Stimulated activated CD4-positive, alpha-beta T cell treated with anti-CD3 and anti-CD28 coated beads, Interleukin-1b, Interleukin-23, amount 100 ng/mL, for 1 hour (primary cell): ENCODE measurements at regions not wholly inside any gene's neighbourhood (a gene's known extent, or its start where the extent isn't known, plus 50 kb on each side); places are given as distances from the start of the nearest gene placed in this dataset.

Experiments
- DNase-seq, 2 donors: peaks; one replicate each; pipeline ENCODE4 v3.0.0-alpha.2; 2020; ENCODE audit warnings: low read depth in 2 of 2

DNA sequence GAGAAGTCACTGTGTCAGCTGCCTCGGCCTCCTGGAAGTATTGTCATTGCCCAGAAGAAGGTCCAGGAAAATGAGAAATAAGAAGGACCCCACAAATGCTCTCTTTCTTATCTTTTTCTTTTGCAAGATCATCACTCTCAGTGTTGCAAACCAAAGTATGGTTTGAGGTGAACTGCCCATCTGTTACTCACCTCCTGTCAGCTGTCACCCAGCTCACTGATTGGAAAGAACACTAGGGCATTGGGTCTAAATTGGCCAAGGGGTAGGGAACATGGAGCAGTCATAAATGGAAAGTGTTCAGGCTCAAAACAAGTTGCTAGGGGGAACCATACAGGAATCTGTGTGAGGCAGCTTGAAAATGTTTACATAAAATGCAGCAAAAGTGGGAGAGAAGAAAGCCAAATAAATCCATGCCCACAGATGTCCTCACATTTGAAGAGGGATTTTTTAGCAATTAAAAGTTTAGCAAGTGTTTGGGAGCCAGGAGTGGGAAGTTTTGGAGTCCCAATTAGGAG is 431.2 kb upstream of the THBS1 start:
- no peak for DNase-seq

DNA sequence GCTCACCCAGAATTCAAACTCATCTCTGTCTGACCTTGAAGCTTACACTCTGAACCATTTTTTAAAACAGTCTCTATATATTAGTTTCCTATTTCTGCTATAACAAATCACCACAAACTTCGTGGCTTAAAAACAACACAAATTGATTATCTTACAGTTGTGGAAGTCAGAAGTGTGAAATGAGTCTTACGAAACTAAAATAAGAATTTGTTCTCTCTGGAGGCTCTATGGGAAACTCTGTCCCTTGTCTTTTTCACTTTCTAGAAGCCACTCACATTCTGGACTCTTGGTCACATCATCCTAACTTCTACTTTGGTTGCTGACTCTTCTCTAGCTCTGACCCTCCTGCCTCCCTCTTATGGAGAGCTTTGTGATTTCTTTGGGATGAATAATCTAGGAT is 429.3 kb upstream of the THBS1 start:
- DNase-seq: no peak

DNA sequence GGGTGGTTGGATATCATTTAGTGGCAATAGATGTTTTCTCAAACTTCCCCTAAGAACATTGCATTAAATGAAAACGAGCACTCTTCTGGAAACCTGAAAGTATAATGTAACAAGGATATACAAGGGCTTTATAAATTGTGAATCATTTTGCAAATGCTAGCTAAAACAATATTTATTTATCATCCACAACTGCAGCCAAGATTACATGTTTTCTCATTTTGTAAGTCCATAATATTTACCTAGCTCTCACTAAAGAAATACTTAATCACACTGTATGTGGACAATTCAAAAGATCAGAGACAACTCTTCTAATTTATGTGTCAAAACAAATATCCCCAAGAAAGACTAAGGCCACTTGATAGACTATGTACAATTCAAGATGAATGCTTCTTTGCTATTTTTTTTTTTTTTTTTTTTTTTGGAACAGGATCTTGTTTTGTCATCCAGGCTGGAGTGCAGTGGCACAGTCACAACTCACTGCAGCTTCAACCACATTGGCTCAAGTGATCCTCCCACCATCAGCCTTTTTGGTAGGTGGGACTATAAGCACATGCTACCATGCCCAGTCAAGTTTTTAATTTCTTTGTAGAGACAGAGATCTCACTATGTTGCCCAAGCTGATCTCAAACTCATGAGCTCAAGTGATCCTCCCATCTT is 427.7 kb upstream of the THBS1 start:
- DNase-seq: no peak

DNA sequence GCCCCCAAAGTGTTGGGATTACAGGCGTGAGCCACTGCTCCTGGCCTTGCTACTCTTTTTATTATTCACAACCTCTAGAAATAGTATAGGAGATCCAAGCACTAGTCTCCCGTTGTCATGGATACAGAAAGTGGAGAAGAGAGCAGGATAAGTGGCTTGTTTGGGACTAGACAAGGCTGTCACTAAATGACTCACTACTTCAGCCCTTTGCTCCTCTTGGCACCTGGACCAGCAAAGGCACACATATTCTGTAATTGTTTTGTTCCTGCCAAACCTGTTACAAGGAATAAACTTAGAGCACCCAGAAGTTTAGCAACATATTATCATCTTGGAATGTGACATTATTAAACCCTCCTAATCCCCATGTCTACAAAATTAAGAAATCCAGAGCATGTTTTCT is 427.2 kb upstream of the THBS1 start:
- no peak for DNase-seq

DNA sequence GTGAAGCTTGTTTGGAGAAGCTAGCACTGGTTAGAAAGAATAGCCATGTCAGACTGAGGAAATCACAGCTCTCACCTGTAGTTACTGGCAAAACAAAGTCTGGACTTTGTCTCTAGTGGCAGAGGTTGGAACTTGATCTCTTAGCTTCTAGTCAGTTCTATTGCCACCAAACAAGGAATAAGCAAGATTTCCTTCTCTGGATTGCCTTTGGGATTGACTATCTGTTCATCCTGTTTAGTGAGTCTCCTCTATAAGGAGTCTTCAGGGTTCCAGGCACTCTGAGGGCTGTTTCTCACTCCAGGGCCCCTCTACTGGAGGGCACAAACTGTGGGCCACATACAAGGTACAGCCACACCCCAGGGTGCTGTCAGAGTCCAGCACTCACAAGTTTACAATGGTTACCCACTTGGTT is 426.6 kb upstream of the THBS1 start:
- DNase-seq: no peak

DNA sequence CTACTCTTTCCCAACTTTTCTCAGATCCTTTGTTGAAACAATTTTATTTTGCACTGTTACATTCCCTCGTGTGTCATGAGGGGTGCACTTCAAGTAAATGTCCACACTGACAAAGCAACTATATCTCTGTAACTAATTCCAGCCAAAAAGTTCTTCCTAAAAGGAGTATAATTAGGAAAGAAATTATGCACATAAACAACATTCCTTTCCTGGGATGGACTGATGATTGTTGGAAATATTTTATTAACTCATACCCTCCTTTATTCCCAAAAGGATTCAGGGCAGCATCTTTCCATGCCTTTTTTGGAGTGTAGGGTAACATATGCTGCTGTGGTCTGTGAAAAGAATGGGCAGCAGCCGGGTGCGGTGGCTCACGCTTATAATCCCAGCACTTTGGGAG is 426.1 kb upstream of the THBS1 start:
- no peak for DNase-seq

DNA sequence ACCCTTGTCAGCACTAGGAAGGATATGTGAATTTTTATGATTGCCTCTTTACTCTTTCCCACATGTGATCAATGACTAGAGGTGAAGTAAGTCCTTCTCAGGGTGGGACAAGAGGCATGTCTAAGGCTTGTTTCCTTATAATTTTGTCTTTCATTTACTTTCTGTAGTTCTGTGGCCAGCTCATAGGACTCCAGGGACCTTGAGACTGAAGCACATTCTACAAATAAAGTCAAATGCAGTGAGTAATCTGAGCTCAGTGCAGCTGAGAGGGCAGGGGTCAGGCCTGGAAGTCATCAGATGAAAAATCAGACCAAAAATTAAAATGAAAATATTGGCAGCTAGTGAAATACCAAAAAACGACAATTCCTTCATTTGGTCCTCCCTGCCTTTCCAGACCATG is 424.7 kb upstream of the THBS1 start:
- no peak for DNase-seq

DNA sequence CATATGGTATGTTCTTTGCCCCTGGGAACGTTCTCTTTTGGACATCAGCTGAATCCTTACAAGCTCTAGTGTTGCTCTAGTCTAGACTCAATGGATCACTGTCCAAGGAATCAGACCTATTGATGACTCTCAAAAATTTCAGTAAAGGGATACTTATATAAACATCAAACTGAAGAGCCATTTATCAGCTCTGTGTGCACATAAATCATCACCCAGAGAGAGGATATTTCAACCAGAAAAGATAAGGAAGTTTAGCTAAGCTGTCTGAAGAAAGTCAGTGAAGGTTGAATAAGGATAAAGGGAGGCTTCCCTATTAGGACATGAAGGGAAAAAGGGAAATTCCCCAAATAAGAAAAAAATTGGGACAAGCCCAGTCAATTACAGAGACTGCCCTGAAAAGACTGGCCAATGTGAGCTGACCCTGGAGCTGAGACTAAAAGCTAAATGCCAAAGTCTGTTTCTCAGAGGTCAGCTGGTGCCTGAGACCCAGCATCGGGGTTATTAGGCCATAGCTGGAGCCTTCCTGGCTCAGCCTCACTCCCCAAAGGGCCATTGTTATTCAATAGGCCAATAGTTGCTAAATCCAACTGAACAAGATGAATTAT is 424.1 kb upstream of the THBS1 start:
- no peak for DNase-seq

DNA sequence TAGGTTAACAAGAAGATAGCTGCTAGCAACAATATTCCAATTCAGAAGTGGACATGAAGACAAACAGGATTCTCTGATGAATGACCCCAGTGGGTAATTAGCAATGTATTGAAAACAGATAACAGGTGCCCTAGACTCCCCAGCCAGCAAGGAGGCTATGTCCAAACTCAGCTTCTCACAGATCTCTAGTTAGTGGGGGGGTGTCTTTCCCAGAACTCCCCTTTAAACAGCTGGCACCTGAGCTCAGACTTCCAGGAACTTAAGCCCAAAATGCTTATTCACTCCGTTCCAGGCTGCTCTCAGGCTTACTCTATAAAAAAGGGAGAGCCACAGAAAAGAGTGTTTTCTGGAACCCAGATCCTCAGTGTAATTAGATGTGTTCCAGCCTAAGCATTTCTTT is 423.0 kb upstream of the THBS1 start:
- no peak for DNase-seq

DNA sequence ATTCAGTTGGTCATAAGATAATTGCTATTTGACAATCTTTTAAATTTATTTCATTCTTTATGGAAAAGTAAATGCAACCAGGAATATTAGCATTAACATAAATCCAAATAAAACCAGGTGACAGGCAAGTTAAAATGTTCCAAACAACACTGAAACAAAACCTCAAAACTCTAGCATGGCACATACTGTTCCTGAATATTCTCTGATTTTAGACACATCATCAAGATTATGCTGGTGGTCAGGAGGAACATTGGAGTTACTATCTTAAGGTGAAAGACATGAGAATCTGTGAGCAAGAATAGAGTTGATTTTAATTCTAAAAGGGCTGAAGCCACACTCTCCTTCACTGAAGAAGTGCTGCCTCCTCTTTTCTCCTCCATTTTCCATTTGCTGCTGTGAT is 421.0 kb upstream of the THBS1 start:
- no peak for DNase-seq

DNA sequence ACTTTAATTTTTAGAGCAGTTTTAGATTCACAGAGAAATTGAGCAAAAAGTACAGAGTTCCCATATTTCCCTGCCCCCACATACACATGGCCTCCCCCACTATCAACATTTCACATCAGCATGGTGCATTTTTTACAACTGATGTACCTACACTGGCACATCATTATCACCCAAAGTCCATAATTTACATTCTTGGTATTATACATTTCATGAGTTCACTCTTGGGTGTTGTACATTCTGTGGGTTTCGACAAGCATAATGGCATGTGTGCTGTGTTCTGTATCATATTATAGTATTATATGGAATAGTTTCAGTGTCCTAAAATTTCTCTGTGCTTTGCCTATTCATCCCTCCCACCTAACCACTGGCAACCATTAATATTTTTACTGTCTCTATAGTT is 419.8 kb upstream of the THBS1 start:
- DNase-seq: no peak

DNA sequence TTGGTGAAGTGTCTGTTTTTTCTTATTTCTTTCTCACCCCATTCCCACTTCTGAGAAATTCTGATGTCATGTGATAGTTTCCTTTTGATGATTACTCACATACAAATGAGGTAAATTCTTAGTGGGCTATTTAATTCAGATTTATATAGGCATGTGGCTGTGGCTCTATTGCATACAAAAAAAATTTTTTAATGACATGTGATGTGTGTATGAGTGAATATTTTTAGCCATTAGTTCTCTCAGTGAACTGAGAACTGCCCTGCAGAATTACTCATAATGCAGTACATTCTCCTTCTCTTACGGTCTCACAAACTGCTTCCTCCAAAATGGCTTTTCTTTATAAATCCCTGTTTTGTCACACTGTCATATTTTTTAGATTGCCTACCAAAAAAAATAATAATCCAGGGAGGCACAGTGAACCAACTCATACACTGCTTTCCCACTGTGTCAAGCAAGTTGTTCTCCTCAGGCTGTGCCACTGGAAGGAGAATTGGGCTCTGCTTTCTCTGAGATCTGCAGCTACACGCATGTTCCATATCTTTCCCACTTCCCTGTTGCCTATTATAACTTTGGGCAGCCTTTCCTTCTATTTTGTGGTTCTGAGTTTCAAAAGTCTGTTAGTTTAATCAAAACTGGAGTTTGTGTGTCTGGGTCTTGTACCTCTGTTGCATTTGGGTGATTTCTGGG is 415.7 kb upstream of the THBS1 start:
- DNase-seq: no peak

DNA sequence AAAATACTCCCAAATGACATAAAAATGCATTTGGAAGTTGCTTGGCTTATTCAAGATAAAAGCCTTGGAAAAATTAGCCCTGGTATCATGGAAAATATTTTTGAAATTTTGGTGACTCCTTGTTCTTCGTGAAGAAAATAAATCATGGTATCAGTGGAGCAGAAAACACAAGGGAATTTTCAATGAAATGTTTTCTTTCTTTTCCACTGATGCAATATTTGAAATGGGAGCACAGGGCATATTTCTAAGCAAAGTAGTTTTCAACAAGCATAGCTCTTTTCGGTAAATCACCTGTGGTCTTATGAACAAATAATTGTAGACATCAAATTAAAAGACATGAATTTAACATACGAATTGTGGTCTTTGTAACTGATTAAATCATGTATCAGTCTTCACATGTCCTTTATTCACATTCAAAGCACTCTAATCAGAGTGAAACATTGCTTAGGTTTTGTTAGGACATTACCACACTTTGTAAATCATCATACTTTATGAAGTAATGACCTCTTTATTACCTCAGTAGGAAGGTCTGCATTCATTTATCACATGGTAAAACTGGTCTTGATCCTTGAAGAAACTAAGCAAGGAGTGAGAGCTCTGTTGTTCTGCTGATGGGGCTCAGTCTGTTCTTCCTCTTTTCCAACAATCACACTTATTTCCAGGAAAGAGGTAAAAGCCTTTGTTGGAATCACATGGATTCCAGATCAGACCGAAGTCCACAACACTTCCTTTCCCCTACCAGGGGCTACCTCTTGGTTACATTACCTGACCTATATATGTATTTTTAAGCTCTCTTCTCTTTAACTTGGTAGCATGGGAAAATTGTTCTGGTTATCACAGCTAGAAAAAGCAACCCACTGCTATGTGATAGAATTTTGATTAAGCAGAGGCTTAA is 413.5 kb upstream of the THBS1 start:
- no peak for DNase-seq

DNA sequence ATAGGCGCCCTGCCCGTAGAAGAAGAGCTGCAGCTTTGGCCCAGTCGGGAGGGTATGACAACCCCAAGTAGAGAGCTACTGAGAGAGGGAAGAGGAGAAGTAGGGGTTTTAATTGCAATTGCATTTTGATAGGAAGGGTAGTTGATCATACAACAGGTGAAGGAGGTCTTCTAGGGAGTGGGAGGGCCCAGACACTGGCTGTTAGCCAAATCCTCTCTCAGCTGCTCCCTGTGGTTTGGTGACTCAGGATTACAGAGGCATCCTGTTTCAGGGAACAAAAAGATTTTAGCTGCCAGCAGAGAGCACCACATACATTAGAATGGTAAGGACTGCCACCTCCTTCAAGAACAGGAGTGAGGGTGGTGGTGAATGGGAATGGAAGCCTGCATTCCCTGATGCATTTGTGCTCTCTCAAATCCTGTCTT is 408.9 kb upstream of the THBS1 start:
- DNase-seq: peak in 1 of 2 donors; percentile 10

DNA sequence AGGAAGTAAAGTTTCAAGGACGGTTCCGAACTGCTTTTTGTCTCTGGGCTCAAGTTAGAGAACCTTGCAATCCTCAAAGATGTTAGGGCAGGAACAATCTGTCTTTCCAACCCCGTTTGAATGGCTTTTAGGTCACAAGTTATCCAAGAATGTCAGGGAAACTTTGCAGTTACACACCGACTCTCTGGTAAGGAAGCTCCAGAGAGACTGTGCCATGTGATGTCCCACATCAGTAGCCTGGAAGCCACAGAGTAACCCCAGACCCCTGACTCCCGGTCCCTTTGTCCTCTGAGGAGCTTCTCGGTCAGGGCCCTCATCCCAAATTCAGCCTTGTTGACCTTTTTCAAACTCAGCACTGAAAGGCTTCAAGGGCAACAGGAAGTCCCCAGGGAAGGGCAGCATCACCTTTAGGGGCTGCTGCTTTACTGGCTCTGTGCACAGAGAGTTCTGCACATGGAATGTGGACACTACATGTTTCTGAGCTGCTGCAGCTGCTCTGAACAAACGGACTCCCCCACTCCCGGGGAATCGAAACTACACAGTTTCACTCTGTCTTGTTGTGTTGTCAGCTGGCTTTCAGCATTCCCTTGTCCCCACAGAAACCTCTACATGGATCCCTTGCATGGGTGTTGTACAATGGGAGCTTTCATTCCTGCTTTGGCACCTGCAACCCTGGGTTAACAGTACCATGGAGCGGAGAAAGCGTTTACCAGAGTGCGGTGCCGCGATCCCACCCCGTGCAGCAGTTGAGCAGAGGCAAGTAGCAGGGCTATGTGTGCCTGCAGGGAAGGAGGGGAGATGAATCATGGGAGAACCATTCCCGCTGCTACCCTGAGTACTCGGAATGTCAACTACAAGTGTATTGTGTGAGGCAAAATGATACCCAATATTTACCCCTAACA is 408.2 kb upstream of the THBS1 start:
- DNase-seq: no peak

DNA sequence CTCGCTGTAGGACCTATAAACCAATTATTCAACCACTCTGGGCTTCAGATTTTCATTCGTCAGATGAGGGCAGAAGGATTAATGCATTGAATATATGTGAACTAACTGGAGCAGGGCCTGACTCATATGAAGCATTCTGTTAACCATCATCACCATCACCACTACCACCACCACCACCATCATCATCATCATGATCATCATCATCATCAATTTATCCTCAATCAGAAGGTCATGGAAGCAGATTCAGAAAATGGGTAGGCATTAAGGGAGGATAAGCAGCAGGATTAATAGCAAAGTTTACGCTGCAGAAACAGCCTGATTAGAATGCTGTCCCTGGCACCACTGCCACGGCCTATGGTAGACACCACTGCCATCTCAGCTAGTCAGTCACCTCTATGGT is 407.5 kb upstream of the THBS1 start:
- no peak for DNase-seq

DNA sequence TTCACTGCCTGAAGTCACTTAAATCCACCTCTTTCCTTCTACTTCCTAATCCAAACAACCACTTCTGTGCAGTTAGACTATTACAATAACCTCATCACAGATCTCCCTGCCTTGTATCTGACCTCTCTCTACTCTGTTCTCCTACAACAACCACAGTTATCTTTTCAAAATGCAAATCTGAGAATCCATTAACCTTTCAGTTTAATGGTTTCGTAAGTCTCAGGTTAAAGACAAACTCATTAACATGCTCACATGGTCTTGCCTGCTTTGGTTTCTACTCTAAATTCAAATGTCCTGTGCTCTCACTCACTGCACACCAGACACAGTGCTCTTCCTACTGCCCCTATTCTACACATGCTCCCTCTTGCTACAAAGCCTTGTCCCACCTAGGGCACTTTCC is 406.5 kb upstream of the THBS1 start:
- no peak for DNase-seq

DNA sequence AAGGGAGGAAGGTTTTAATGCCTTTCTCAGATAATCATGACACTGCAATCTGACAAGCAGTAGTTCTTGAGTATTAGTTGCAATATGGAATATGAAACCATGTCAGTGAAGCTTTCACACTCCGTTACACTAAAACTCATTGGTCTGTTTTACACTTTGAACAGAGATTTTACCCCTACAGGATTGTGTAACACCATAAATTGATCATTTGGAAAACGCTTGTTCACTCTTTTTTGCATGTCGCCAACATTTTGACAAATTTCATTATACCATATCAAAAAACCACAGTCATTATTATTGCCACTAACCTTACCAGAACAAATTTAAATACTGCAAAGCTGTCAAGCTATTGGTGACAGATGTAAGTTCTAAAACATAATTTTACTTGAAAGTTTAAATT is 404.8 kb upstream of the THBS1 start:
- DNase-seq: no peak

DNA sequence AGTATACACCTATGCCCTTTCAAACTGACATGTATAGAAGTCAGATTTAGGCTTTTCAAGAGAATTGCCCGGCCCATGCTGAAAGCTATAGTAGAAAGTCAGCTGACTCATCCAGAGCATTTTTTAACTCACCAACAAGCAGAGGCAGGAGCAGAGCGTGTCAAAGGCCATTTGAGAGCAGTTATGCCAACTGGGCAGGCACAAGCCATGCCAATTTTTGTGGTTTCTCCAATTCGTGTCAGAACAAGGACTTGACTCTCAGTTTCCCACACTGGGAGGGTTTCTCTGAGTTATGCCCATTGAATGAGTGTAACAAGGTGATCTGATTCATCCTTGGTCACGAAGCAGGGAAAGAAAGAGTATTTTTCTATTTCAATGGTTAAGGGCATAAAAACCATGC is 403.3 kb upstream of the THBS1 start:
- no peak for DNase-seq

DNA sequence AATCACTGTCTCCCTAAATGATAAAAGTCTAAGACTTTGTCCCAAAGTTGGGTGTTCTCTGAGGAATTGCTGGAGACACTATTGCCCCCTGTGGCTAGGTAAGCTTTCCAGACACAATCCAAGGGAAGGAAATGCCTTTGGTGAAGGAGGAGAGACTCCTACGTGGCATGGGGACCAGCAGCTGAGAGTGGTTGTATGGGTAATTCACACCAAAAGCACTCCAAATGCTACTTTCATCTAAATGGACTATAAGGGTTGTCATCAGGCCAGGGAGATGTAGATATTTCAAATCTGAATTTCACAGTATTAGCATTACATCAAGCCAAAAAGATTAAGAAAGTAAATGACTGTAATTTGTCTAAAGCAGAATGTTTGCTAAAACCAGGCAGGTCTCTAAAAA is 400.8 kb upstream of the THBS1 start:
- no peak for DNase-seq

DNA sequence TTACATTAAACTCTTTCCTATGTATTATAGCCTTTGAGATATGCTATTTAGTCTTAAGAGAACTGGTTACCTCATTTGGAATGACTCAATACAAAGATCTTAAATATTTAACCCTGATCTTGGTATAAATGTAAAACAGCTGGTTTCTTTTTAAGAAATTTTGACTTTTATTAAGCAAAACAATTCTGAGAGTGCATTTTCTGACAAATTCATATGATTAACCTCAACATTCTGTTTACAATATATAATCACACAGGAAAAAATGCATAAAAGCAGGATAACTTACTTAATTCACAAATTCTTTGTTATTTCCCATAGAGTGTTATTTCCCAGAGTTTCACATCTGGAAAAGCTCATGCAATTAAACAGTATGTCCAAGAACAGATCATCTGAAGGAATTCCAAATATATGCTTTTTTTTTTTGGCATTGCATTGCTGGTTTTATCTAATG is 400.4 kb upstream of the THBS1 start:
- no peak for DNase-seq
